HEK293T (cell line): ENCODE measurements at regions not wholly inside any gene's neighbourhood (a gene's known extent, or its start where the extent isn't known, plus 50 kb on each side); places are given as distances from the start of the nearest gene placed in this dataset.

ENCODE experiments used
- ELF4 ChIP-seq: fragments of 450-650 bp; IDR thresholded peaks from 2 replicates; pipeline ENCODE4 v1.6.1; 2017; ENCODE audit warnings: antibody characterized with exemption
- FOXK2 ChIP-seq: fragments of 450-650 bp; IDR thresholded peaks from 2 replicates; pipeline ENCODE4 v1.6.1; 2016; ENCODE audit warnings: mild to moderate bottlenecking
- FOXM1 ChIP-seq: fragments of 450-650 bp; IDR thresholded peaks from 2 replicates; pipeline ENCODE4 v1.6.1; 2017; ENCODE audit warnings: mild to moderate bottlenecking, borderline replicate concordance
- L3MBTL2 ChIP-seq: fragments of 450-650 bp; conservative IDR thresholded peaks from 2 replicates; pipeline ENCODE4 v1.6.1; 2016; ENCODE audit warnings: mild to moderate bottlenecking
- NFRKB ChIP-seq: fragments of 450-650 bp; IDR thresholded peaks from 2 replicates; pipeline ENCODE4 v1.6.1; 2016; ENCODE audit warnings: mild to moderate bottlenecking, moderate library complexity
- SP1 ChIP-seq: fragments of 450-650 bp; IDR thresholded peaks from 2 replicates; pipeline ENCODE4 v1.6.1; 2017

DNA sequence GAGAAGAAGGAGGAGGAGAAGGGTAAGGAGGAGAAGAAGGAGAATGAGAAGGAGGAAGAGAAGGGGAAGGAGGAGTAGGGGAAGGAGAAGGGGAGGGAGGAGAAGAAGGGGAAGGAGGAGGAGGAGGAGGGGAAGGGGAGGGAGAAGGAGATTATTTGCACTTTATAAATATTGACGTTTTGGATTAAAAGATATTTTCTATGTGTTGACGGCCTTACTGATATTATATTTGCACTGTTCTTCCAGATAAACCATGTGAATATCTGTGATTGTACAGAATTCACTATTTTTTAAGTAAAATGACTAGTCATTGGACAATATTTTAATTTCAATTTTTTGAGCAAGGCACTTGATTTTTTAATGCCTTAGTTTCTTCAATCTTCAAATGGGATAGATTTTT is 310.5 kb upstream of the DNAJC19 start:
- TF ChIP-seq L3MBTL2 (no peak), SP1 (no peak), ELF4 (no peak), NFRKB (no peak), FOXK2 (no peak), FOXM1 (no peak)
